Gastroesophageal sphincter (tissue), 4 donors: ENCODE measurements at regions not wholly inside any gene's neighbourhood (a gene's known extent, or its start where the extent isn't known, plus 50 kb on each side); places are given as distances from the start of the nearest gene placed in this dataset.

Experiments
- ATAC-seq: fragments of 150-250 bp; one replicate; pipeline ENCODE4 v1.9.1; 2016; ENCODE audit warnings: mild to moderate bottlenecking, moderate library complexity
- H3K27ac ChIP-seq, 4 donors: fragments of 200-600 bp; sonication (generic) in 3 of 4; 1 replicate in 3 of 4; 2 replicates in 1 of 4; pipeline ENCODE4 v1.5.1; 2016 to 2019
- H3K27me3 ChIP-seq: fragments of 200-600 bp; sonication (generic); one replicate; pipeline ENCODE4 v1.5.1; 2019
- H3K36me3 ChIP-seq, 2 donors: fragments of 200-600 bp; sonication (generic); one replicate each; pipeline ENCODE4 v1.5.1; 2019; ENCODE audit warnings: control low read depth in 1 of 2
- H3K4me1 ChIP-seq, 3 donors: fragments of 200-600 bp; sonication (generic); 1 replicate in 2 of 3; 2 replicates in 1 of 3; pipeline ENCODE4 v1.5.1; 2016 to 2019; ENCODE audit warnings: control low read depth in 2 of 3
- H3K4me3 ChIP-seq, 2 donors: fragments of 200-600 bp; sonication (generic); one replicate each; pipeline ENCODE4 v1.5.1; 2019; ENCODE audit warnings: mild to moderate bottlenecking in 1 of 2, moderate library complexity in 1 of 2
- H3K9me3 ChIP-seq, 3 donors: fragments of 200-600 bp; sonication (generic); one replicate each; pipeline ENCODE4 v1.5.1; 2017 to 2019; ENCODE audit warnings: control low read depth in 2 of 3
- EP300 ChIP-seq: sonication (generic); formaldehyde crosslinking; IDR thresholded peaks from one replicate; pipeline ENCODE4 v1.6.1; 2017; ENCODE audit warnings: antibody characterized with exemption, mild to moderate bottlenecking
- POLR2A ChIP-seq, 2 donors: fragments of 450-650 bp; IDR thresholded peaks; one replicate each; pipeline ENCODE4 v1.6.1; 2017; ENCODE audit warnings: antibody characterized with exemption in 2 of 2, mild to moderate bottlenecking in 2 of 2, moderate library complexity in 1 of 2
- POLR2AphosphoS5 ChIP-seq: sonication (generic); formaldehyde crosslinking; IDR thresholded peaks from one replicate; pipeline ENCODE4 v1.6.1; 2017; ENCODE audit warnings: antibody characterized with exemption
- WGBS, 2 donors: methylation state at CpG; one replicate each; pipeline ENCODE4 v1.1.5; 2018; ENCODE audit warnings: low coverage in 1 of 2; 5-methylcytosine and 5-hydroxymethylcytosine counted together
- TF ChIP-seq, protein P1 (sequence below), 4 experiments: fragments of 200-600 bp in 2 of 4; fragments of 450-650 bp in 2 of 4; sonication (generic) in 1 of 4; IDR thresholded peaks; one replicate each; pipeline ENCODE4 v1.5.1; 2017 to 2019; ENCODE audit warnings: antibody characterized with exemption in 4 of 4, mild to moderate bottlenecking in 2 of 4, moderate library complexity in 2 of 4

DNA sequence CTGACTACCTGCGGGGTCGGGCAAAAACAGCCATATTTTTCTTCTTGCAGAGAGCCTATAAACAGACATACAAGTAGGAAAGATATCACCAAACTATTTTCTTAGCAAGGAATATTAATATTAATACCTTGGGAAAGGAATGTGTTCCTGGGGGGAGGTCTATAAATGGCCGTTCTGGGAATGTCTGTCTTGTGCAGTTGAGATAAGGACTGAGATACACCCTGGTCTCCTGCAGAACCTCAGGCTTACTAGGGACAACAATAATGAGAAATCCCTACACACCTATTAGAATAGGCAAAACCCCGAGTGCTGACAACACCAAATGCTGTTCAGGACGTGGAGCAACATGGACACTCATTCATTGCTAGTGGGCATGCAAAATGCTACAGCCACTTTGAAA lies 297.2 kb downstream of the DRD1 start:
- Histone ChIP-seq H3K36me3 (no peaks in the 10 kb centered on the region), H3K9me3 (peaks cover 0 to 29% (median 0%) of the 10 kb centered on the region in 3 donors), H3K4me1 (no peaks in the 10 kb centered on the region), H3K4me3 (no peak overlapping the region), H3K27ac (no peak overlapping the region), H3K27me3 (no peaks in the 10 kb centered on the region)
- WGBS, 2 donors: 70 to 85% methylated on average over 4 to 5 of the region's 5 CpGs
- ATAC-seq: no peak
- TF ChIP-seq, protein P1, sequence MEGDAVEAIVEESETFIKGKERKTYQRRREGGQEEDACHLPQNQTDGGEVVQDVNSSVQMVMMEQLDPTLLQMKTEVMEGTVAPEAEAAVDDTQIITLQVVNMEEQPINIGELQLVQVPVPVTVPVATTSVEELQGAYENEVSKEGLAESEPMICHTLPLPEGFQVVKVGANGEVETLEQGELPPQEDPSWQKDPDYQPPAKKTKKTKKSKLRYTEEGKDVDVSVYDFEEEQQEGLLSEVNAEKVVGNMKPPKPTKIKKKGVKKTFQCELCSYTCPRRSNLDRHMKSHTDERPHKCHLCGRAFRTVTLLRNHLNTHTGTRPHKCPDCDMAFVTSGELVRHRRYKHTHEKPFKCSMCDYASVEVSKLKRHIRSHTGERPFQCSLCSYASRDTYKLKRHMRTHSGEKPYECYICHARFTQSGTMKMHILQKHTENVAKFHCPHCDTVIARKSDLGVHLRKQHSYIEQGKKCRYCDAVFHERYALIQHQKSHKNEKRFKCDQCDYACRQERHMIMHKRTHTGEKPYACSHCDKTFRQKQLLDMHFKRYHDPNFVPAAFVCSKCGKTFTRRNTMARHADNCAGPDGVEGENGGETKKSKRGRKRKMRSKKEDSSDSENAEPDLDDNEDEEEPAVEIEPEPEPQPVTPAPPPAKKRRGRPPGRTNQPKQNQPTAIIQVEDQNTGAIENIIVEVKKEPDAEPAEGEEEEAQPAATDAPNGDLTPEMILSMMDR (IDR thresholded peaks at IDR 0.05): no peak
- TF ChIP-seq POLR2AphosphoS5 (no peak), POLR2A (IDR thresholded peaks at IDR 0.05) (no peak), EP300 (no peak)

DNA sequence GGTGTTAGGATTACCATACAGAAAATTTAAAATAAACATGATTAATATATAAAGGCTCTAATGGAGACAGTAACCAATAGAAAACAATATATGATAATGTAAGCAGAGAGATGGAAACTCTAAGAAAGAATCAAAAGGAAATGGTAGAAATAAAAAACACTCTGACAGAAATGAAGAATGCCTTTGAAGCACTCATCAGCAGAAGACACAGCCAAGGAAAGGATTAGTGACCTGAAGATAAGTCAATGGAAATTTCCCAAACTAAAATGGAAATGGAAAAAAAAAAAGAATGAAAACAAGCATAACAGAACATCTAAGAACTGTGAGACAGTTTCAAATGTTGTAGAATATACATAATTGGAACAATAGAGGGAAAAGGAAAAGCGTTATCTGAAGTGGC lies 302.6 kb downstream of the DRD1 start:
- H3K4me1 ChIP-seq: no peaks in the 10 kb centered on the region
- TF ChIP-seq POLR2AphosphoS5: no peak
- TF ChIP-seq, protein P1 (IDR thresholded peaks at IDR 0.05): no peak
- TF ChIP-seq POLR2A (IDR thresholded peaks at IDR 0.05): no peak
- TF ChIP-seq EP300: no peak
- H3K27me3 ChIP-seq: no peaks in the 10 kb centered on the region
- H3K27ac ChIP-seq: no peak overlapping the region
- no peaks in the 10 kb centered on the region for H3K36me3 ChIP-seq
- ATAC-seq: no peak
- no peak overlapping the region for H3K4me3 ChIP-seq
- WGBS, 2 donors: 88% methylated on average over 1 of the region's 1 CpG; no CpG with 5 or more reads in 1 of the 2 donors
- H3K9me3 ChIP-seq: peaks cover 0 to 41% (median 0%) of the 10 kb centered on the region in 3 donors

DNA sequence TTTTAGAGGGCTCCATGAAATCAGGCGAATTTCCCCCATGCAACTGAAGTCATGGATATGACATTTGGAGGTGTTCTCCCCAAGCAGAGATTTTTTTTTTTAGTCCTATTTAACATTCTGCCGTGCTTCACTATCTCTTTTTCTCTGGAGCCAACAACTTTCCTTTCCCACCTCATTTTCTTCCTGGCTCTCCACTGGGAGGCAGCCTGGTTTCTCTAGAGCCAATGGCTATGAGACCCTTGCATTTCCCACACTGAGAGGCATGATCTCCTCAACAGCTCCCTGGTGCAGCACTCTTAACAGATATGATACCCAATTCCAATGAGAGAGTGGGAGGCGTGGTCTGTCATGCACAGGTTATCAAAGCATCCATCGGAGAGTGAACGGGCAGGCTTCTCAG lies 310.8 kb downstream of the DRD1 start:
- WGBS, 2 donors: 73 to 74% methylated on average over 3 of the region's 5 CpGs
- no peak overlapping the region for H3K27ac ChIP-seq
- no peaks in the 10 kb centered on the region for H3K27me3 ChIP-seq
- H3K4me1 ChIP-seq: no peaks in the 10 kb centered on the region
- TF ChIP-seq POLR2A (IDR thresholded peaks at IDR 0.05) (no peak), EP300 (no peak), POLR2AphosphoS5 (no peak)
- TF ChIP-seq, protein P1 (IDR thresholded peaks at IDR 0.05): no peak
- H3K4me3 ChIP-seq: no peak overlapping the region
- H3K9me3 ChIP-seq: peaks cover 0 to 15% (median 0%) of the 10 kb centered on the region in 3 donors
- no peak for ATAC-seq
- H3K36me3 ChIP-seq: no peaks in the 10 kb centered on the region

DNA sequence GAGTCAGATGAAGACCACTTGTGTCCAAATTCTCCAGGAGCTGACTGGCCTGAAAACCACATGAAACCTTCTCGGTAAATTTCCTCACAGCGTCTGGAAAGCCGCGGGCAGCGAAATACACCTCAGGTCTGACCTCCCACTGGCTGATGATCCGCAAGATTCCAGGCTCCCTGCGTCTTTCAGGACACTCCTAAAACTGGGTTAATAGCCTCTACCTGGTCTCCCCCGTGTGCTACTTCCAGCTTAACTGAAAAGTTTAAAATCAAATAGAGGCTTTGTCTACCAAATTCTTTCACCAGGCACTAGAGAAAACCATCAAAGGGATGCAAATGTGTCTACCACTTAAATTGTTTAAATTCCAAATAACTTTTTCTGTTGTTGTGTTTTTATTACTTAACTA lies 312.6 kb downstream of the DRD1 start:
- WGBS, 2 donors: 16 to 18% methylated on average over 4 to 8 of the region's 8 CpGs
- H3K27ac ChIP-seq: no peak overlapping the region
- ATAC-seq: no peak
- no peaks in the 10 kb centered on the region for H3K36me3 ChIP-seq
- H3K9me3 ChIP-seq: peaks cover 0 to 13% (median 0%) of the 10 kb centered on the region in 3 donors
- TF ChIP-seq POLR2A (IDR thresholded peaks at IDR 0.05) (no peak), EP300 (no peak), POLR2AphosphoS5 (no peak)
- TF ChIP-seq, protein P1 (IDR thresholded peaks at IDR 0.05): no peak
- H3K27me3 ChIP-seq: no peaks in the 10 kb centered on the region
- H3K4me3 ChIP-seq: no peak overlapping the region
- H3K4me1 ChIP-seq: no peaks in the 10 kb centered on the region

DNA sequence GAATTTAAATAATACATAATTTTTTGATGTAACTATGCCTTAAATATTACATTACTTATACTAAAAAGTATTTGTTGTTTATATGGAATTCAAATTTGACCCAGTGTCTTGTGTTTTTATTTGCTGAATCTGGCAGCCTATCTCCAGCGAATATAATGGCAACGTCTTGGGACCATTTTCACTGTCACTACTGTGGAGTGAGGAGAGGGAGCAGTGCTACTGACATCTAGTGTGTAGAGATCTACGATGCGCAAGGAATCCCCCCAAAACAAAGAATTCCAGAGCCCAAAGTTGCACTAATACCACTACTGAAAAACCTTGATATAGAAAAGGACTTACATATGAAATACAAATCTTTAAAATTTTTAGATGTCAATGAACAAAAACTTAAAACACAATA lies 314.4 kb downstream of the DRD1 start:
- Histone ChIP-seq H3K27ac (no peak overlapping the region), H3K4me1 (no peaks in the 10 kb centered on the region), H3K4me3 (no peak overlapping the region), H3K9me3 (no peaks in the 10 kb centered on the region), H3K36me3 (no peaks in the 10 kb centered on the region), H3K27me3 (no peaks in the 10 kb centered on the region)
- TF ChIP-seq POLR2AphosphoS5: no peak
- TF ChIP-seq, protein P1 (IDR thresholded peaks at IDR 0.05): no peak
- TF ChIP-seq POLR2A (IDR thresholded peaks at IDR 0.05): no peak
- TF ChIP-seq EP300: no peak
- ATAC-seq: no peak
- 67 to 77% methylated on average over 4 of the region's 4 CpGs for WGBS, 2 donors
